ENCODE measurements at regions not wholly inside any gene's neighbourhood (a gene's known extent, or its start where the extent isn't known, plus 50 kb on each side); places are given as distances from the start of the nearest gene placed in this dataset.
"Not testable (repeated sequence)": the region's sequence is repeated elsewhere in the genome, so short reads cannot be mapped to it uniquely, and the experiment has no call there.

GRCh38 chr4:64121803-64122202, 287.4 kb downstream of the TECRL start:
- DNase-seq = no peak
- TF ChIP-seq POLR2A (IDR thresholded peaks at IDR 0.05; ENCODE audit: low read length) (no peak), GATA1 (IDR thresholded peaks at IDR 0.05; ENCODE audit: low read depth, low read length) (no peak)

GRCh38 chr4:64105903-64106302, 303.3 kb downstream of the TECRL start:
- TF ChIP-seq GATA1 (IDR thresholded peaks at IDR 0.05; ENCODE audit: low read depth, low read length) = no peak
- TF ChIP-seq POLR2A (IDR thresholded peaks at IDR 0.05; ENCODE audit: low read length) = no peak
- DNase-seq = no peak

GRCh38 chr4:64095398-64095797, 313.9 kb downstream of the TECRL start:
- TF ChIP-seq GATA1 (IDR thresholded peaks at IDR 0.05; ENCODE audit: low read depth, low read length) = no peak
- TF ChIP-seq POLR2A (IDR thresholded peaks at IDR 0.05; ENCODE audit: low read length) = no peak
- DNase-seq = no peak

- no peak for TF ChIP-seq POLR2A (IDR thresholded peaks at IDR 0.05; ENCODE audit: low read length)
- no peak for TF ChIP-seq GATA1 (IDR thresholded peaks at IDR 0.05; ENCODE audit: low read depth, low read length)
- DNase-seq = no peak
Observed at GRCh38 chr4:64079316-64079715, 329.9 kb downstream of the TECRL start.

- DNase-seq = no peak
- TF ChIP-seq GATA1 (IDR thresholded peaks at IDR 0.05; ENCODE audit: low read depth, low read length) (no peak), POLR2A (IDR thresholded peaks at IDR 0.05; ENCODE audit: low read length) (no peak)
Observed at GRCh38 chr4:64068096-64068495, 341.2 kb downstream of the TECRL start.

GRCh38 chr4:64062991-64063390, 346.3 kb downstream of the TECRL start:
- DNase-seq = no peak
- TF ChIP-seq GATA1 (IDR thresholded peaks at IDR 0.05; ENCODE audit: low read depth, low read length) (no peak), POLR2A (IDR thresholded peaks at IDR 0.05; ENCODE audit: low read length) (no peak)

GRCh38 chr4:64037033-64037432, 372.2 kb downstream of the TECRL start:
- DNase-seq = not testable (repeated sequence)

GRCh38 chr4:64022560-64022959, 386.7 kb downstream of the TECRL start:
- no peak for DNase-seq
- TF ChIP-seq GATA1 (IDR thresholded peaks at IDR 0.05; ENCODE audit: low read depth, low read length) (no peak), POLR2A (IDR thresholded peaks at IDR 0.05; ENCODE audit: low read length) (no peak)

GRCh38 chr4:64016893-64017292, 392.4 kb downstream of the TECRL start:
- no peak for DNase-seq
- no peak for TF ChIP-seq GATA1 (IDR thresholded peaks at IDR 0.05; ENCODE audit: low read depth, low read length)

GRCh38 chr4:64014647-64015046, 394.6 kb downstream of the TECRL start:
- DNase-seq = no peak
- no peak for TF ChIP-seq GATA1 (IDR thresholded peaks at IDR 0.05; ENCODE audit: low read depth, low read length)

- TF ChIP-seq GATA1 (IDR thresholded peaks at IDR 0.05; ENCODE audit: low read depth, low read length) (no peak), POLR2A (IDR thresholded peaks at IDR 0.05; ENCODE audit: low read length) (no peak)
- no peak for DNase-seq
Observed at GRCh38 chr4:64001229-64001898, 407.9 kb downstream of the TECRL start.

- TF ChIP-seq POLR2A (IDR thresholded peaks at IDR 0.05; ENCODE audit: low read length) (no peak), GATA1 (IDR thresholded peaks at IDR 0.05; ENCODE audit: low read depth, low read length) (no peak)
Observed at GRCh38 chr4:64000241-64000640, 409.0 kb downstream of the TECRL start.

GRCh38 chr4:63986253-63986652, 423.0 kb downstream of the TECRL start:
- TF ChIP-seq GATA1 (IDR thresholded peaks at IDR 0.05; ENCODE audit: low read depth, low read length) (no peak), POLR2A (IDR thresholded peaks at IDR 0.05; ENCODE audit: low read length) (no peak)
- DNase-seq = no peak

More at GRCh38 chr4:64000241-64000640, 409.0 kb downstream of the TECRL start:
- no peak for DNase-seq

- no peak for DNase-seq
- TF ChIP-seq GATA1 (IDR thresholded peaks at IDR 0.05; ENCODE audit: low read depth, low read length) (no peak), POLR2A (IDR thresholded peaks at IDR 0.05; ENCODE audit: low read length) (no peak)
Observed at GRCh38 chr4:63983224-63983623, 426.0 kb downstream of the TECRL start.

GRCh38 chr4:63965875-63966274, 443.4 kb downstream of the TECRL start:
- no peak for TF ChIP-seq GATA1 (IDR thresholded peaks at IDR 0.05; ENCODE audit: low read depth, low read length)
- TF ChIP-seq POLR2A (IDR thresholded peaks at IDR 0.05; ENCODE audit: low read length) = no peak
- no peak for DNase-seq

- not testable (repeated sequence) for DNase-seq
Observed at GRCh38 chr4:63942706-63943286, 466.5 kb downstream of the TECRL start.

All from erythroblast (primary cell).